ENCODE measurements at regions not wholly inside any gene's neighbourhood (a gene's known extent, or its start where the extent isn't known, plus 50 kb on each side); places are given as distances from the start of the nearest gene placed in this dataset.

DNA sequence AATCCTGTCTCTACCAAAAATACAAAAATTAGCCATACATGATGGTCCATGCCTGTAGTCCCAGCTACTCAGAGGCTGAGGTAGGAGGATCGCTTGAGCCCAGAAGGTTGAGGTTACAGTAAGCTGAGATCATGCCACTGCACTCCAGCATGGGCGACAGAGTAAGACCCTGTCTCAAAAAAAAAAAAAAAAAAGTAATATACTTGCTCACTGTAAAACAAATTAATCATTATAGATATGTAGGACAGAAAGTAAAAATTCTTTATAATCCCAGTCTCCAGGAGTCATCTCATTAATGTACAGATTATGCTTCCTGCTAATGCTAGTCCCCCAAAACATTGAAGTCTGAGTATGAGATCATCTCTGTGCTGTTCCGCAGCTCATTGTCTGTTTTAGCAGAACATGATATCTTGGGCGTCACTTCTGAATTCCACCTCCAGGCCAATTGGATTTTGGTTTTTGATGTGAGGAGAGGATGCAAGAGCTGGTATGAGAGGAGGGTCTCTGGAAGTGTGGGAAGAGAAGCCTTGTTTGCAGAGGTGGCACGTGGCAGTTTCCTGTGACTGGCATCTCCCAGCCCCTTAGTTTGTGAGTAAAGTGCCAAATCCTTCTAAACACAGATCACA lies 75.4 kb upstream of the NPAS1 start:
- intact Hi-C loops (cut with micrococcal nuclease) = no loop called here

GRCh38 chr19:46944918-46945628 lies 74.6 kb upstream of the NPAS1 start:
- intact Hi-C loops (cut with micrococcal nuclease) = no loop called here

DNA sequence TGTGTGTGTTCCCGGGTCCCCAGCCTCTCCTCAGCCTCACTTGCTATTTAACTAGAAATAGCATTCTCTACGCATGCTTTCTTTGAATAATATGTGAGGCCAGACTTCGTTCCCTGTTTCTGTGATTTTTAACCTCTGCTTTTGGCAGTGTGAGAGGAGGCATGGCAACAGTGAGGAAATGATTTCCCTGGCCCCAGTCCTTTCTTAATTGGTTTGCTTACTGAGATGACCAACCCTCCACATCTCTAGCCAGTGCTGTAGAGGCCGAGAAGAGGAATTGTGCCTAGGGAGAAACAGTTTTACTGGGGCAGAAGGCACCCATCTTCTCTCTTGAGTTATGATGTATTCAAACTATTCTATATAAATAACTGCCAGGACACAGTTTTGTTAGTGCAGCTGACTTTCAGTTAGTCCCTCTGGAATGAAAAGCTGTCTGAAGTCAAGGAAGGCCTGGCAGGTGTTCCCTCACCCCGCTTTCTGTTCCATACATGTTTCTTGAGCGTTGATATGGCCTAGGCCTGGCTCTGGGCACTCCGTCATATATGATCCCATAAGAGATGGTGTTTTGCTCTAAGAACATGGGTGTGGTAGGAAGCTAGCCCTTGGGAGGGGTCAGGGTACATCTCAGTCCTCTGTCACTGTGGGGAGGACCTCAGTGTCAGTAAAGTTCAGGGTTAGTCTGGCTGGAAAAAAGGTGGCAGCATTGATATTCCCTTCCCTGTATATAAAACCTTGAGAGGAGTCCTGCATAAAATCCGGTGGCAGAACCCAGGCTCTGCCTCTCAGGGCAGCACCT lies 73.7 kb upstream of the NPAS1 start:
- intact Hi-C loops (cut with micrococcal nuclease) = no loop called here

GRCh38 chr19:46946611-46947238 lies 72.9 kb upstream of the NPAS1 start:
- intact Hi-C loops (cut with micrococcal nuclease) = no loop called here

DNA sequence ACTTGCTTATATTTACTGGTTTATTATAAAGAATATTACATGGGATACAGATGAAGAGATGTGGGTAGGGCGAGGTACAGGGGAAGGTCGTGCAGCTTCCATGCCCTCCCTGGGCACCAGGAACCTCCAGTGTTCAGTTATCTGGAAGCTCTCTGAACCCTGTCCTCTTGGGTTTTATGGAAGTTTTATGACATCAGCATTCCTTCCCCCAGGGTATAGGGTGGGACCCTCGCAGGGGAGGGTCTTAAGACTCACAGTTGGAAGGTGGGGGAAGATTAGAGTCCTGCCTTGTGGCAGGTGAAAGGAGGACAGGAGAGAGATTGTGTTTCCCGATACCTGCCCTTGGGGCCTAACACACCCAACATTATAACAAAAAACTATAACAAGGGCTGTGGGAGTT lies 71.8 kb upstream of the NPAS1 start:
- intact Hi-C loops (cut with micrococcal nuclease) = no loop called here

- intact Hi-C loops (cut with micrococcal nuclease) = no loop called here
Observed at GRCh38 chr19:46950526-46951170, 69.0 kb upstream of the NPAS1 start.

DNA sequence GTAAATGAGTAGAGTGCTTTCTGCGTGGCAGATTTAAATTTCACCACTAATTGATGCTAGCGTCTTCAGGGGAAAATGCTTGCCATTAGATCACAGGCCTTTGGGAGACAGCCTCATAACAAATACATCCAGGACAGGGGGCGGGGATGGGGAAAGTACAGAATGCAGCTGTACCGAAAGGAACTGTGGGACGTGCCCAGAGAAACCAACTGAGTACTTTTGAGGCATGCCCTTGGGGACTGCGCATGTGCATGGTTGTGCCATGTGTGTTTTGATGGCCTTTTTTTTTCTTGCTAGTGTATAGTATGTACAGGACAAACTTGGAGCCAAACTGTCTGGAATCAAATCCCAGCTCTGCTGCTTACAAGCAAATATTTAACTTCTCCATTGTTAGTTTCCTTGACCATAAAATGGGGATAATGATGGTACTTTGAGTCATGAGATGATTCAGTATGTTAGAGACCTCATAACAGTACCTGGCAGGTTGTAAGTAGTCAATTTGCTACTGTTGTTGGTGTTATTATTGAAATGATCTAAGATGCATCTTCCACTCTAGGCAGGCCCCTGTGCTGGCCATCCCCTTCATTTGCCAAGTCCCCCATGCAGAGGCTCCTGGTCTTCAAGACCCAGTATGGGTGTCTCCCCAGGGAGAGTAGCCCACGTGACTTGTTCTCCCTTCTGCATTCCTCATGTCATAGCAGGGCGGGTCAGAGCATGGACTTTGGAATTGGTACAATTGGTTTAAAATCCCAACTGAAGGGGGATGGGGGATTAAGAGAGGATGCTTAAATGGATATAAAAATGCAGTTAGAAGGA lies 68.3 kb upstream of the NPAS1 start:
- intact Hi-C loops (cut with micrococcal nuclease) = no loop called here

DNA sequence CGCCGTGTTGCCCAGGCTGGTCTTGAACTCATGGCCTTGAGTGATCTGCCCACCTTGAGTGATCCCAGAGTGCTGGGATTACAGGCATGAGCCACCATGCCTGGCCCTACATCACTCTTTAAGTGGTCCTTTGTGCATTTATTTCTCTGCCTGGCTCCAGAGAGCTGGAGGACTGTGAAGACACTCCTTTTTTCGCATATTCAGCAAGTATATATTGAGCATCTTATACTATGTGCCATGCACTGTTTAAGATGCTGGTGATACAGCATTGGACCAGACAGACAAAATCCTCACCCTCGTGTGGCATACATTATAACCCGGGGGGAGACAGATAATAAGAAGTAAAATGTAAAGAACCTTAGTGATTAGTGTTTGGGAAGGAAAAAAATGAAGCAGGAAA lies 66.8 kb upstream of the NPAS1 start:
- intact Hi-C loops (cut with micrococcal nuclease) = no loop called here

DNA sequence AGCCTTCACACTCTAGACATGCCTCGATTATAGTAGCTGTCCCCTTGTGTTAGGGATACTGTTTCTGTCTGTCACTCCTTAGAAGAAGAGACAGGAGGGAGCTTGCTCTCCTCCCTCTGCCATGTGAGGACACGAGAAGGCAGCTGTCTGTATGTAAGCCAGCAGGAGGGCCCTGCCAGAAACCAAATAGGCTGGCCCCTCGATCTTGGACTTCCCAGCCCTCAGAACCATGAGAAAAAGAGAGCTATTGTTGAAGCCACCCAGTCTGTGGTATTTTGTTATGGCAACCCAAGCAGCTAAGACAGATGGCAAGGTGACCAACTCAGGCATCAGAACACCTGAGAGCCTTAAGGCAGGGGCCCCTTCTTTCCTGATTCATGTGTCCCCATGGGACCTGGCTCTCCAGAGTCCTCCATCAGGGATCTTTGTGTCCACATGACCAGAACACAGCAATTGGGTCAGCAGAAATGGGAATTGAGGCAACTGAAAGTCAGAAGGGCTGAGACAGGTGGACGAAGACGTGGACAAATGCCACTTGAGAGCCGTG lies 65.6 kb upstream of the NPAS1 start:
- intact Hi-C loops (cut with micrococcal nuclease) = loop anchor here (2.0 kb wide), 3 partner anchors 17 to 95 kb away; partner anchors contain the start of gene TMEM160

DNA sequence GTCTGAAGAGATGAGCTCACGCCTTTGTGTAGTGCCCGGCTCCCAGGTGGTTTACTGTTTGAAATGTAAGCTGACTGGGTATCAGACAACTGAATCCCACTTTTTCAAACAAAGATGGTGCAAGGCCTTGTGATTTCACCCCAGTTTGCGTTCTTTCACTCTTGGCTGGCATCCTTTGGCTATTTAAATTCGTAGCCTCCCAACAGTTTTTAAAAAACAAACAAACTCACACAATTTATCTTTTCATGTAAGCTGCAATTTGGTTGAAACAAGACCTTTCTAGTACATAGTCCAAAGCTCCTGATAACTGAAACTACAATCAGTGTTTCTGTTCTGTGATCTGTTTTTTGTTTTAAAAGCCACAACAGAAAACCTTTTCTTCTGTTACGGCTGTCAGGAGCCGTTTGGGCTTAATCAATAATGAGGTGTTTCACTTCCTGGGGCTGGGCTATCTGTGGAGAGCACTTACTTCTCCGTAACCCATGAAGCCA lies 65.1 kb upstream of the NPAS1 start:
- intact Hi-C loops (cut with micrococcal nuclease) = loop anchor here (2.0 kb wide), 3 partner anchors 18 to 94 kb away; partner anchors contain the start of gene TMEM160

- intact Hi-C loops (cut with micrococcal nuclease) = loop anchor here (1.0 to 5.0 kb wide), 11 partner anchors 12 to 355 kb away; partner anchors contain the start of genes ARHGAP35, SLC1A5, TMEM160 and ZC3H4
Observed at GRCh38 chr19:46954993-46955812, 64.4 kb upstream of the NPAS1 start.

DNA sequence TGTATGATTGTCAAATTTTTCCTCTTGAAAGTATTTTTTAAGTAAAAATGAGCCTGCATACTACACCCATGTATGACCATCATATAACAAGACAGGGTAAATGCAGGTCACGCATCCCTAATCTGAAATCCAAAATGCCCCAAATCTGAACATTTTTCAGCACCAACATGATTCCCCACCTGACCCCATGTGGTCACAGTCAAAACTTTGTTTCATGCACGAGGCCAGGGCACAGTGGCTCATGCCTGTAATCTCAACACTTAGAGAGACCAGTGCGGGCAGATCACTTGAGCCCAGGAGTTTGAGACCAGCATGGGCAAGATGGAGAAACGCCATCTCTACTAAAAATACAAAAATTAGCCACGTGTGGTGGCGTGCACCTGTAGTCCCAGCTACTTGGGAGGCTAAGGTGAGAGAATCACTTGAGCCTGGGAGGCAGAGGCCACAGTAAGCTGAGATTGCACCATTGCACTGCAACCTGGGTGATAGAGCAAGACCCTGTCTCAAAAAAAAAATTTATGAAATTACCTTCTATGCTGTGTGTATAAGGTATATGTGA lies 63.7 kb upstream of the NPAS1 start:
- intact Hi-C loops (cut with micrococcal nuclease) = loop anchor here (1.0 to 5.0 kb wide), 11 partner anchors 11 to 356 kb away; partner anchors contain the start of genes ARHGAP35, SLC1A5, TMEM160 and ZC3H4

- intact Hi-C loops (cut with micrococcal nuclease) = loop anchor here (5.0 kb wide), 3 partner anchors 41 to 171 kb away; partner anchors contain the start of genes SLC1A5 and ZC3H4
Observed at GRCh38 chr19:46958532-46958931, 61.1 kb upstream of the NPAS1 start.

GRCh38 chr19:46959894-46960556 lies 59.6 kb upstream of the NPAS1 start:
- intact Hi-C loops (cut with micrococcal nuclease) = loop anchor here (5.0 kb wide), 3 partner anchors 43 to 173 kb away; partner anchors contain the start of genes SLC1A5 and ZC3H4

DNA sequence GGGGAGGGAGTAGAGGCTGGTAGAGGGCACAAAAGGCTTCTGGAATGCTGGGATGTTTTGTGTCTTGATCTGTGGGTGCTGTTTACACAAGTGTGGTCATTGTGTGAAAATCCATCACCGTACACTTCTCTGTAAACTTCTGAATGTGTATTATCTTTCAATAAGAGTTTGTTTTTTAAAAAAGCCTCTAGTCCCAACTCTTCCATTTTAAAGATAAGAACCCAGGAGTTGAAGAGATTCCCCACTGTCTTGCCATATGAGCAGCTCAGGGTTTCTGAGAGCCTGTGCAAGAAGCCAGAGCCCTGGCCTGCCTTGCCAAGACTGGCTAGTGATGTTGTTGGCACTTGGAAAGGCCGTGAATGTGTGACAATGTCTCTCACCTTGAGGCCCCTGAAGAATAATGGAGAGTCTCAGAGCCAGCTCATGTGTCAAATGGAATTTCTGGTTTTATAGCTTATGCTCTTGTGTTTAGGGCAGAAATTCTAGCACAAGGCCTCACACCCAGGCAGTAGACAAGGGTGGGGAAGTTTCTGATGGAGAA lies 57.5 kb upstream of the NPAS1 start:
- intact Hi-C loops (cut with micrococcal nuclease) = no loop called here

DNA sequence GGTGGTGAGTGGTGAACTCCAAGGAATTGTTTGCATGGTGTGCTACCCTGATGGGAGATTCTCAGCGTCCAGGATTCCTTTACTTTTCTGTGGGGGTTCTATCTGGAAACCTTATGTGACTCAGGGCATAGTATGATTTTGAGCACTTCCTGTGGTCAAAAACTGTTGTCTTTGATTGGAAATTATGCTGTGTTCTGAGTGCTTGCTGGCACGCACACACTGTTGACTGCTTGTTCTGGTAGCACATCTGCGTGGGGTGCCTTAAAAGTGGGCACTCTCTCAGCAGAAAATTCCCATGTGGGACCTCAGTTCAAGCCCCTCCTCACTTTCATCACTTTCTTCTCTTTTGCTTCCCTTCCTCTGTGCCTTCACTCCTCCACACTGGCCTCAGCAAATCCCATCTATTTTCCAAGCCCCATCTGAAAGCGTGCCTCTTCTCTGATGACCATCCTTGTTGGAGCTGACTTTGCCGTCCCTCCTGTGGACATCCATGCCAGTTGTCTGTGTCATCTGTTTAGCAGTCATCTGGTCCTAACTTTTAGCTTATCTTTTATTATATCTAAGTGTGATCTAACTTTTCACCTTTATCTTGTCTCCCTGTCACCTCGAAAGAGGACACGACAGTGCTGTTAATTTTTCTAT lies 56.4 kb upstream of the NPAS1 start:
- intact Hi-C loops (cut with micrococcal nuclease) = no loop called here

- intact Hi-C loops (cut with micrococcal nuclease) = loop anchor here (1.0 kb wide), 2 partner anchors 12 to 32 kb away; no protein-coding TSS in a partner anchor
Observed at GRCh38 chr19:46967578-46968032, 52.0 kb upstream of the NPAS1 start.

All from T-helper 1 cell treated with Interleukin-12 subunit alpha and Interleukin-12 subunit beta and Interleukin-4 antibody, amounts not matched to agents 30 ng/mL and 1 ng/mL, for 36 hours (primary cell).